ENCODE measurements at regions not wholly inside any gene's neighbourhood (a gene's known extent, or its start where the extent isn't known, plus 50 kb on each side); places are given as distances from the start of the nearest gene placed in this dataset.

DNA sequence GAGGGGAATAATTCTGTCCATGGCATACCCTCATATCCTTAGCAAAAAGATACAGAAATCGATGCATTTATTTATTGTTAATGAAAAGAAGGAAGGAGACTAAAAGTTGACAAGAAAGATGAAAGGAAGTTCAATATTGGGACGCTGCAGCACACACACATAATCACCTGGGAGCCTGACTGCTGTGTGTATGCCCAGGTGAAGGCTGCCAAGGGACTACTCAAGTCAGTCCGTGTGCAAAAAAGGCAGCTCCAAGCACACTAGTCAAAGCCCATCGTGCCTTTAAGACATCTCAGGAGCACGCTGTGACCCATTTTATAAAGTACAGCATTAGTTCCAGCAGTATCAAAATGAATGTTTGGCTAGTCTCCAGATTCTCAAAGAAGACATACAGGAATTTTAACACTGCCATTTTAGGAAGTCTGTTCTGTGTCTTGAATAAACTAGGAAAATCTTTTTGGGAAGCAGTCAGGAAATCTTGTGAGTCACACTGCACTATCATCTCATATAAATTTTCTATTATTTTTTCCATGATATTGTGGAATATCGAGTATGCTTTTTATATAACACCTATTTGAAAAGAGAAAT is 363.9 kb downstream of the GASK1B start:
- TF ChIP-seq, protein P1, sequence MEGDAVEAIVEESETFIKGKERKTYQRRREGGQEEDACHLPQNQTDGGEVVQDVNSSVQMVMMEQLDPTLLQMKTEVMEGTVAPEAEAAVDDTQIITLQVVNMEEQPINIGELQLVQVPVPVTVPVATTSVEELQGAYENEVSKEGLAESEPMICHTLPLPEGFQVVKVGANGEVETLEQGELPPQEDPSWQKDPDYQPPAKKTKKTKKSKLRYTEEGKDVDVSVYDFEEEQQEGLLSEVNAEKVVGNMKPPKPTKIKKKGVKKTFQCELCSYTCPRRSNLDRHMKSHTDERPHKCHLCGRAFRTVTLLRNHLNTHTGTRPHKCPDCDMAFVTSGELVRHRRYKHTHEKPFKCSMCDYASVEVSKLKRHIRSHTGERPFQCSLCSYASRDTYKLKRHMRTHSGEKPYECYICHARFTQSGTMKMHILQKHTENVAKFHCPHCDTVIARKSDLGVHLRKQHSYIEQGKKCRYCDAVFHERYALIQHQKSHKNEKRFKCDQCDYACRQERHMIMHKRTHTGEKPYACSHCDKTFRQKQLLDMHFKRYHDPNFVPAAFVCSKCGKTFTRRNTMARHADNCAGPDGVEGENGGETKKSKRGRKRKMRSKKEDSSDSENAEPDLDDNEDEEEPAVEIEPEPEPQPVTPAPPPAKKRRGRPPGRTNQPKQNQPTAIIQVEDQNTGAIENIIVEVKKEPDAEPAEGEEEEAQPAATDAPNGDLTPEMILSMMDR (IDR thresholded peaks at IDR 0.05; ENCODE audit: low read depth, low read length, poor library complexity, severe bottlenecking): no peak
- no peak for TF ChIP-seq EZH2phosphoT487 (IDR thresholded peaks at IDR 0.05; ENCODE audit: borderline replicate concordance, low read length)

All from DOHH2 (cell line).